Suprapubic skin (tissue), 4 donors: ENCODE measurements at regions not wholly inside any gene's neighbourhood (a gene's known extent, or its start where the extent isn't known, plus 50 kb on each side); places are given as distances from the start of the nearest gene placed in this dataset.
"Not testable (repeated sequence)": the region's sequence is repeated elsewhere in the genome, so short reads cannot be mapped to it uniquely, and the experiment has no call there.

Source experiments
- DNase-seq, 2 donors: peaks; one replicate each; pipeline ENCODE4 v3.0.0-alpha.2; 2019; ENCODE audit warnings: low spot score in 2 of 2
- H3K27ac ChIP-seq: fragments of 200-600 bp; sonication (generic); one replicate; pipeline ENCODE4 v1.5.1; 2019
- H3K27me3 ChIP-seq: fragments of 200-600 bp; sonication (generic); one replicate; pipeline ENCODE4 v1.5.1; 2019
- H3K36me3 ChIP-seq: fragments of 200-600 bp; sonication (generic); one replicate; pipeline ENCODE4 v1.5.1; 2019
- H3K4me1 ChIP-seq: fragments of 200-600 bp; sonication (generic); one replicate; pipeline ENCODE4 v1.5.1; 2019
- H3K4me3 ChIP-seq: fragments of 200-600 bp; sonication (generic); one replicate; pipeline ENCODE4 v1.5.1; 2019; ENCODE audit warnings: mild to moderate bottlenecking
- H3K9me3 ChIP-seq: fragments of 200-600 bp; sonication (generic); one replicate; pipeline ENCODE4 v1.5.1; 2019
- EP300 ChIP-seq: sonication (generic); formaldehyde crosslinking; IDR thresholded peaks from one replicate; pipeline ENCODE4 v1.6.1; 2017; ENCODE audit warnings: antibody characterized with exemption
- POLR2A ChIP-seq, 2 donors: fragments of 450-650 bp; IDR thresholded peaks; one replicate each; pipeline ENCODE4 v1.6.1; 2017; ENCODE audit warnings: antibody characterized with exemption in 2 of 2, mild to moderate bottlenecking in 2 of 2, moderate library complexity in 2 of 2
- POLR2AphosphoS5 ChIP-seq, 3 donors: sonication (generic); formaldehyde crosslinking; IDR thresholded peaks; one replicate each; pipeline ENCODE4 v1.6.1; 2017; ENCODE audit warnings: antibody characterized with exemption in 3 of 3
- WGBS: methylation state at CpG from one replicate; pipeline ENCODE4 v1.1.5; 2018; 5-methylcytosine and 5-hydroxymethylcytosine counted together
- TF ChIP-seq, protein P1 (sequence below), 2 donors: fragments of 200-600 bp in 1 of 2; fragments of 450-650 bp in 1 of 2; sonication (generic) in 1 of 2; IDR thresholded peaks; one replicate each; pipeline ENCODE4 v1.5.1; 2016 to 2019; ENCODE audit warnings: antibody characterized with exemption in 2 of 2, mild to moderate bottlenecking in 1 of 2, moderate library complexity in 1 of 2

DNA sequence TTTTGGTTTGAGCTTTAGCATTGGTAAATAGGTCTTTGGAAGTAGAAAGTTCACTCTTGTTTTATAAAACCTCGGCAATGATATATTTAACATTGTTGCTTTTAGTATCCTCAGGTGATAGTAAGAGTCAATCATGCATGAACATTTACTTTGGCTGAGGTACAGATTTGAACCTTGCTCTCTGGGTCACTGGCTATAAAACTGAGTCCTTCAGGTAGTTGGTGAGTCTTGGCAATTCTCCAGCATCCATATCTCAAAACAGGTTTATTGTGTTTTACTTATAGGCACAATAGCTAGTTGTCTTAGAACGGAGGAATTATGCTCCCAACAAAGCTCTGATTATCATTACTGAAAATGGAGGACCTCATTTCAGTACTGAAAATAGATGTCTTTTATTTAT is 75.1 kb downstream of the MAT2B start:
- 67% methylated on average over 2 of the region's 2 CpGs for WGBS

DNA sequence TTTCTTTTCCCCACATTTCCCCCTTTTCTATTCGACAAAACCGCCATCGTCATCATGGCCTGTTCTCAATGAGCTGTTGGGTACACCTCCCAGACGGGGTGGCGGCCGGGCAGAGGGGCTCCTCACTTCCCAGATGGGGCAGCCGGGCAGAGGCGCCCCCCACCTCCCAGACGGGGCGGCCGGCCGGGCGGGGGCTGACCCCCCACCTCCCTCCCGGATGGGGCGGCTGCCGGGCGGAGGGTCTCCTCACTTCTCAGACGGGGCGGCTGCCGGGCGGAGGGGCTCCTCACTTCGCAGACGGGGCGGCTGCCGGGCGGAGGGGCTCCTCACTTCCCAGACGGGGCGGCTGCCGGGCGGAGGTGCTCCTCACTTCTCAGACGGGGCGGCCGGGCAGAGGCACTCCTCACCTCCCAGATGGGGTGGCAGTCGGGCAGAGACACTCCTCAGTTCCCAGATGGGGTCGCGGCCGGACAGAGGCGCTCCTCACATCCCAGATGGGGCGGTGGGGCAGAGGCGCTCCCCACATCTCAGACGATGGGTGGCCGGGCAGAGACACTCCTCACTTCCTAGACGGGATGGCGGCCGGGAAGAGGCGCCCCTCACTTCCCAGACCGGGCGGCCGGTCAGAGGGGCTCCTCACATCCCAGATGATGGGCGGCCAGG is 78.2 kb downstream of the MAT2B start:
- H3K9me3 ChIP-seq, H3K4me1 ChIP-seq, H3K36me3 ChIP-seq, H3K4me3 ChIP-seq, DNase-seq, H3K27ac ChIP-seq, H3K27me3 ChIP-seq: not testable (repeated sequence)
- 94% methylated on average over 9 of the region's 50 CpGs for WGBS

More for the DNA sequence above, 75.1 kb downstream of the MAT2B start:
- no peaks in the 10 kb centered on the region for H3K4me1 ChIP-seq
- no peaks in the 10 kb centered on the region for H3K36me3 ChIP-seq
- H3K27ac ChIP-seq = no peak overlapping the region
- no peak for DNase-seq
- no peaks in the 10 kb centered on the region for H3K9me3 ChIP-seq
- TF ChIP-seq EP300 = no peak
- TF ChIP-seq POLR2AphosphoS5 (IDR thresholded peaks at IDR 0.05) = no peak
- no peak for TF ChIP-seq POLR2A (IDR thresholded peaks at IDR 0.05)
- TF ChIP-seq, protein P1, sequence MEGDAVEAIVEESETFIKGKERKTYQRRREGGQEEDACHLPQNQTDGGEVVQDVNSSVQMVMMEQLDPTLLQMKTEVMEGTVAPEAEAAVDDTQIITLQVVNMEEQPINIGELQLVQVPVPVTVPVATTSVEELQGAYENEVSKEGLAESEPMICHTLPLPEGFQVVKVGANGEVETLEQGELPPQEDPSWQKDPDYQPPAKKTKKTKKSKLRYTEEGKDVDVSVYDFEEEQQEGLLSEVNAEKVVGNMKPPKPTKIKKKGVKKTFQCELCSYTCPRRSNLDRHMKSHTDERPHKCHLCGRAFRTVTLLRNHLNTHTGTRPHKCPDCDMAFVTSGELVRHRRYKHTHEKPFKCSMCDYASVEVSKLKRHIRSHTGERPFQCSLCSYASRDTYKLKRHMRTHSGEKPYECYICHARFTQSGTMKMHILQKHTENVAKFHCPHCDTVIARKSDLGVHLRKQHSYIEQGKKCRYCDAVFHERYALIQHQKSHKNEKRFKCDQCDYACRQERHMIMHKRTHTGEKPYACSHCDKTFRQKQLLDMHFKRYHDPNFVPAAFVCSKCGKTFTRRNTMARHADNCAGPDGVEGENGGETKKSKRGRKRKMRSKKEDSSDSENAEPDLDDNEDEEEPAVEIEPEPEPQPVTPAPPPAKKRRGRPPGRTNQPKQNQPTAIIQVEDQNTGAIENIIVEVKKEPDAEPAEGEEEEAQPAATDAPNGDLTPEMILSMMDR (IDR thresholded peaks at IDR 0.05) = no peak
- no peak overlapping the region for H3K4me3 ChIP-seq
- H3K27me3 ChIP-seq = no peaks in the 10 kb centered on the region

DNA sequence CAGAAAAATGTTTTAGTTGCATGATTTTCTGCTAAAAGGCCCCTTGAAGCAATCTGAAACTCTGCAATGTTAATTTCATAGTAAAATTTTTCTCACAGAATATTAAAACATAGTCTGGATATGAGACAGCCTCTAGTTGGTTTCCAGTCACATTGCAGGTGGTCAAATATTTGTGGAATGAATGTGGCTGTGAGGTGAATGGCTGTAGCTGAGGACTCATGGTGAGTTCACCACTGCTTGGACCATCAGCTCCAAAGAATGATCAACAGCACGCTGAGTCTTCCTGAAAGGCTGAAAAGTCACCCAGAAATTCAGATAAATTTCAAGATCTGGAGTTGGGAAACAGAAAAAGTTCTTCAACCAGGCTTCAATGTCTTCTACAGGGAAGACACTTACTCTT is 79.8 kb downstream of the MAT2B start:
- no peak for TF ChIP-seq POLR2A (IDR thresholded peaks at IDR 0.05)
- TF ChIP-seq, protein P1 (IDR thresholded peaks at IDR 0.05) = no peak
- TF ChIP-seq EP300 = no peak
- no peak for TF ChIP-seq POLR2AphosphoS5 (IDR thresholded peaks at IDR 0.05)
- H3K4me3 ChIP-seq = no peak overlapping the region
- 71% methylated on average over 1 of the region's 1 CpG for WGBS
- H3K9me3 ChIP-seq = no peaks in the 10 kb centered on the region
- no peaks in the 10 kb centered on the region for H3K4me1 ChIP-seq
- H3K27me3 ChIP-seq = no peaks in the 10 kb centered on the region
- H3K27ac ChIP-seq = no peak overlapping the region
- no peaks in the 10 kb centered on the region for H3K36me3 ChIP-seq
- DNase-seq = no peak

DNA sequence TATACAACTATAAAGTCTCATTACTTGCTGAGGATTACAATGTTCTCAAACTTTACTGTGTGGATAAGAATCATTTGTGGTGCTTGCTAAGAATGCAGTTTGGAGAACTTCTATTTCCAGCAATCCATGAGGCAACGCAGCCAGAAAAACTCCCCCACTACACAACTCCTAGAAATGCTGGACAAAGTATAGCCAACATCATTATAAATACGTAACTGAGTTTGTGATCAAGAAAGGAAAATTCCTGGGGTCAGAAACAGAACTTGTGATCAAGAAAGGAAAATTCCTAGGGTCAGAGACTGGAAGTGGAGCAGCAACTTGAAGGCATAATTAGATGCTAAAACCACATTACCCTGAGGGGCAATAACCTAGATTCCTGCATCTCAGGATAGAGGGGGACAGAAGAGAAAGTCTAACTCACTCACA is 81.1 kb downstream of the MAT2B start:
- Histone ChIP-seq H3K9me3 (no peaks in the 10 kb centered on the region), H3K4me3 (no peak overlapping the region), H3K4me1 (no peaks in the 10 kb centered on the region), H3K27ac (no peak overlapping the region), H3K27me3 (no peaks in the 10 kb centered on the region), H3K36me3 (no peaks in the 10 kb centered on the region)
- WGBS = 54% methylated on average over 2 of the region's 2 CpGs
- no peak for DNase-seq
- TF ChIP-seq, protein P1 (IDR thresholded peaks at IDR 0.05) = no peak
- TF ChIP-seq EP300 (no peak), POLR2AphosphoS5 (IDR thresholded peaks at IDR 0.05) (no peak), POLR2A (IDR thresholded peaks at IDR 0.05) (no peak)

DNA sequence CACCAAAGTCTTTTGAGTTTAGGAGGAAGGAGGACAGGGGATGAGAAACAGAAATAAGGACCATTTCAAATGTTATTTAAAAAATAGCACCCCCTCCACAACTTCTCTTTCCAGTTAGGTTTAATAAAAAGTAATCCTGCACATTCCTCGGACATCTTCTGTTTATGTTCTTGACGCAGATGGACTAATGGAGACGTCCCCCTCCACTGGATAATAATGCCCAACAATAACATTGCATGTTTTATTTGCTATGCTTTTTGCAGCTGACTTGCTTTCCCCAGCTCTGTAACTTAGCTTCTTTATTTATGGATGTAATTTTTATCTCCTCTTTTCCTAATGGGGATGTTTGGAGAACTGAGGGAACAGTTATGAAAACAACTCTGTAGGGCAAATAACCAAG is 89.5 kb downstream of the MAT2B start:
- Histone ChIP-seq H3K4me1 (no peaks in the 10 kb centered on the region), H3K27ac (no peak overlapping the region), H3K9me3 (no peaks in the 10 kb centered on the region), H3K27me3 (no peaks in the 10 kb centered on the region), H3K4me3 (no peak overlapping the region), H3K36me3 (no peaks in the 10 kb centered on the region)
- TF ChIP-seq, protein P1 (IDR thresholded peaks at IDR 0.05) = no peak
- TF ChIP-seq POLR2AphosphoS5 (IDR thresholded peaks at IDR 0.05) (no peak), POLR2A (IDR thresholded peaks at IDR 0.05) (no peak), EP300 (no peak)
- no peak for DNase-seq
- WGBS = 79% methylated on average over 3 of the region's 3 CpGs
